HG03139 (cell line): ENCODE measurements at regions not wholly inside any gene's neighbourhood (a gene's known extent, or its start where the extent isn't known, plus 50 kb on each side); places are given as distances from the start of the nearest gene placed in this dataset.

Experiments used
- ATAC-seq: cut with Tn5 transposase; IDR thresholded peaks from one replicate; pipeline ENCODE4 v1.9.1; 2021; ENCODE audit not compliant: unreplicated experiment

DNA sequence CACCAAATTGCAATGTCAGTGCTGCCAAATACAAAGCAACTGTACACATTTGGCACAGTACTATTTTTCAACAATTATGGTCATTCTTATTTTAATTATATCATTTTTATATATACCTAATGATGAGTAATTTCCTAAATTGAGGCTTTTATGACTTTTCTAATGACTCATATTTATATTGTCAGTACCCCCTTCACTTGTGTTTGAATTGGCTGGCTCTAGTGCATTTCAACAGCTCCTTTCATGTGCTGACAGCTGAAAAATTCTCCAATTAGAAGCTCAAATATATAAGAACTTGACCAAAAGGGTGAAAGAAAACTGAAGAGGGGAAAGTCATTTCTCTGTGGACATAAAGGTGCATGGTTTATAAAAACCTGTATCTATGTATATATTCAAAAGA is 263.3 kb downstream of the SLITRK1 start:
- no peak for ATAC-seq

DNA sequence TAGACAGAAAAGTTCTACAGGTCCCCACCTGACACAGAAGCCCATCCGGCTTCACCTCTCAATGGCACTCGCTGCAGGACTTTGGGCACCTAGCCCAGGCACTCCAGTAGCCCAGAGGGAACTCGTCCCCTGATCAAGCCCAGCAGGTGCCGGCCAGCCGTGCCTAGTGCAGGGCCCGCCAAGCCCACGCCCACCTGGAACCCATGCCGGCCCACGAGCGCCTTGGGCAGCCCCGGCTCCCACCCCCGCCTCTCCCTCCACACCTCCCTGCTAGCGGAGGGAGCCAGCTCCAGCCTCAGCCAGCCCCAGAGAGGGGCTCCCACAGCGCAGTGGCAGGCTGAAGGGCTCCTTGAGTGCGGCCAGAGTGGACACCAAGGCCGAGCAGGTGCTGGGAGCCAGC is 268.8 kb downstream of the SLITRK1 start:
- ATAC-seq, result no peak

DNA sequence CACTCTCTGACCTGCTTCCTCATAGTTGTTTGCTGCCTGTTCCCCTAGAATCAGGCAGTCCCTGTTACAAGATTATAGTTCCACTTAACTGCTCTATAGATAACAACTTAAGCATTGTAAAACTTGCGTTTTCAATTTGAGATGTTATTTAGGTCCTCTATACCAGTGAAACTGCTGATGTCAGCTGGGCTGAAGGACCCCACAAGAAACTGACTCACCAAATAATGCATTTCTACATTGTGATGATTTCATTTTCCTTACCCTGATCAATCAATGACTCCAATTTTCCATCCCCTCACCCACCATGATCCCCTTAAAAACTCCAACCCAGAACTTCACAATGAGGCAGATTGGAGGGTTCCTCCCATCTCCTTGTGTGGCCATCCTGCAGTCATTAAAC is 280.7 kb downstream of the SLITRK1 start:
- ATAC-seq, result no peak

DNA sequence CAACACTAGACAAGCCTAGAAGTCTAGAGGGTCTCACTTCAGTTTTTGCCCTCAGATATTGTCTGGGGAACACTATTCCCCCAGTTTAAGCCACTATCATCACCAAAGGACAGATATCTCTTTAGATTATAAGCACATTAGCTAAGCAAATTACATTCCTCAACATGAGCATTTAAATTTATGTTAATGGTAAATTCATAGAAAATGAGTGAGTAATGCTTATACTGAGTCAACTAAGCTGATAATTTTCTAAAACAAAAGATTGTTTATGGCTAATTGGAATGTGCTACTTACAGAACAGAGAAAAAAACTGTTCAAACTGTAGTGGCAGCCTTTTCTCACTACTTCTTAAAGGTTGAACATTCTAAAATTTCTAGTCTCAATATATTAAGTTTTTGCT is 290.2 kb downstream of the SLITRK1 start:
- no peak for ATAC-seq

DNA sequence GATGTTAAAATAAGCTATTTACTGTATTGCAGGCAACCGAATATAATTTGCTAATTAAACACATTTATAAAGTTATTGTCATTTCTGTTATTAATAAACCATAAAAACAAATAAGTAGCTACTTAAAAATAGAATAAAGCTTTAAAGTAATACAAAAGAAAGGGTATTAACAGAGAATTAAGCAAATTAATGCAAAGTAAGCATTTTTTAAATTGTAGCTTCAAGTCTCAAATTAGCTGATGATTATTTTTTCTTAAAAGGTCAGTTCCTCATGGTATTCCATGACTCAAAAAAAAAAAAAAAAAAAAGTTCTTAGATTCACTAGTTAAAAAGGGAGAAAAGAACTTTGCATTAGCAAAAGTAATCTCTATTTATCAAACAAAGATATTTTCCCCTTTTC is 292.5 kb downstream of the SLITRK1 start:
- no peak for ATAC-seq

DNA sequence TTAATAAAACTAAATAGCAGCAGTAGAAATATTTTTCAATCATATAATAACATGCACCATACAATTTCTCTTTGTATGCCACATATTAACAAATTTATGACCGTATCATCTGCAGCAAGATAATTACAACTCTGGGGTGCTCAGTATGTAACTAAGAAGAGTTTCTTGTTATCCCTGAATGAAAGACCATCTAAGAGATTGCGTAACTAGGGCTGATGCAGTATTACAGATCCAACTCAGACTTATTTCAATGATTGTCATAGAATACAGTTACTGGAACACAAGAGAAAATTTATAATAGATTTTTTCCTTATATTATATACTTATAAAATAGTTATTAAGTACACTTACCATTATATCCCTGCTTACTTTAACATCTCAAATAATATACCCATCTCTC is 305.1 kb downstream of the SLITRK1 start:
- no peak for ATAC-seq

DNA sequence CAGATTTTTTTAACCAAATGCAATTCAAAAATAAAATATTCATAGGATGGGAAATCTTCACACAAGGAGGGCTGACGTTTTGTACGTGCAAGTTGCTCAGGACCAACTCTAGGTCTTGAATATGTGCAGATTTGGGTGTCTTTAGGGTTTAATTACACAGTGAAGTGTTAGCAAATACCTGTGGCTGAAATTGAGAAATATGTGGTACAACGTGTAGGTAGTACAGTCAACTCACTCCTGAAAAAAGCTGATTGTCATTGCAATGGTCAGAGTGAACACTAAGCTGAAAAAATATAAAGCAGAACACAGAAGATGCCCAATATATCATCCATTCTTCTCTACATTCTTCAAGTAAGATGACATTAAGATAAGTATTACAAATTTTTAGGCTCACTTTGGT is 314.3 kb downstream of the SLITRK1 start:
- ATAC-seq, result no peak

DNA sequence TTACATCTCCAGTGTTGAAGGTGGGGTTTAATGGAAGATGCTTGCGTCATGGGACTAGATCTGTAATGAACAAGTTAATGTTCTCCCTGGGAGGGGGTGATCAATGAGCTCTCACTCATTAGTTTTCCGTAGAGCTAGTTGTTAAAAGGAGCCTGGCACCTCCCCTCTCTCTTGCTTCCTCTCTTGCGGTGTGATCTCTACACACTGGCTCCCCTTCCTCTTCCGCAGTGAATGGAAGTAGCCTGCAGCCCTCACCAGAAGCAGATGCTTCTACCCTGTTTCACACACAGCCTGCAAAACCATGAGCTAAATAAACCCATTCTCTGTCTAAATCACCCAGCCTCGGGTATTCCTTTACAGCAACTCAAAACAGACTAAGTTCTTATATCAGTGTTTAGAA is 318.8 kb downstream of the SLITRK1 start:
- ATAC-seq, result no peak

DNA sequence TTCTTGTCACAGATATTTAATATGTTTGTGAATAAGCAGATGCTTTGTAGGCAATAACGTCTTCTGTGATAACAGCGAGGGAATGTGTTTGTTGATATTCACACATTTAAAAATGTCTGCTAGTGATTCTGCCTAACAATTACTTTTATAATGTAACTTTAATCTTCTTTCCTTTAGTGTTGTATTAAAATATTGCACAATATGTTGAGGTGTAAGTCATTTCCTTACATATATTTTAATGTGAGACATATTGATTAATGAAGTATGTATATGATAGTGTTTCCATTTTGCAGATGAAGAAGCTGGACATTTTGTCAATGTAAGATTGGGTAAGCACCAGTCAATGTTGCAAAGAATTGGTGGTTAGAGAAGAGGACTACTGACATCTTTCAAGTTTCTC is 324.4 kb downstream of the SLITRK1 start:
- ATAC-seq, result no peak

DNA sequence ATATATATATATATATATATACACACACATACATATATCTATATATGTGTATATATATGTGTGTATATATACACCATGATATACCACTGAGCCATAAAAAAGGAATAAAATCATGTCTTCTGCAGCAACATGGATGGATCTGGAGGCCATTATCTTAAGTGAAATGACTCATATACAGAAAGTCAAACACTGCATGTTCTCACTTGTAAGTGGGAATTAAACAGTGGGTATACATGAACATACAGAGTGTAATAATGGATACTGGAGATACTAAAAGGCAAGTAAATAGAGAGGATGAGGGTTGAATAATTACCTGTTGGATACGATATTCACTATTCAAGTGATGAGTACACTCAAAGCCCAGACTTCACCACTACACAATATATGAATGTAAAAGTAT is 332.6 kb downstream of the SLITRK1 start:
- no peak for ATAC-seq

DNA sequence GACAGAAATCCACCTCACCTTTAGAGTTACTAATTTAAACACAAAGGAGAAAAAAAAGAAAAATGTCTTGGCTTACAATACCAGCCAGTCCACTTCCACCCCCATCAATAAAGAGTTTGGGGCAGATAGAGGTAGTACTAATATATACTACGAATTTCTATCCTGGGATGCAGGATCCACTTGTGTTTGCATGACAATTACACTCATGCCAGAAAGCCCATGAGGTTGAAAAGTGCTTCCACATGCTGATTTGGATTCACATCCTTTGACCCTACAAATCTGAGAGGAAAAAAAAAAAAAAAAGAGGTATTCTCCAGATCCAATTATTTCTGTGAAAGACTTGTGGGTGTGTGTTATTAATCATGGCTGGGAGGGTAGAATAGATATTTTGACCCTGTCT is 335.2 kb downstream of the SLITRK1 start:
- no peak for ATAC-seq

DNA sequence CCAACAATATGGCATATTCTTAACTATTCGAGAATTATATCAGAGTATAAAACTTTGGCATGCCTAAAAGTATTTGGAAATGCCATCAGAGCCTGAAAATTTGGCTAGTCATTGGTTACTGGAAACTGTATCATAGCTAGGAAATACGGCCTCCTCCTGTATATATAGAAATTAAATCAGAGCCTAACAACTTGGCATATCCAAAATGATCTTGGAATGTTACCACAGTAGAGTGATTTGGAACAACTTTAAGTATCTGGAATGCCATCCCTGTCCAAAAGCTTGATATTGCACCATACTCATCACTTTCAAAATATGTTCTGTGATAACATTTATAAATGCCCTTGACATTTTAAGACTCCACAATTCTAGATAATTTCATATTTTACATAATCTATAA is 335.8 kb downstream of the SLITRK1 start:
- ATAC-seq, result no peak

DNA sequence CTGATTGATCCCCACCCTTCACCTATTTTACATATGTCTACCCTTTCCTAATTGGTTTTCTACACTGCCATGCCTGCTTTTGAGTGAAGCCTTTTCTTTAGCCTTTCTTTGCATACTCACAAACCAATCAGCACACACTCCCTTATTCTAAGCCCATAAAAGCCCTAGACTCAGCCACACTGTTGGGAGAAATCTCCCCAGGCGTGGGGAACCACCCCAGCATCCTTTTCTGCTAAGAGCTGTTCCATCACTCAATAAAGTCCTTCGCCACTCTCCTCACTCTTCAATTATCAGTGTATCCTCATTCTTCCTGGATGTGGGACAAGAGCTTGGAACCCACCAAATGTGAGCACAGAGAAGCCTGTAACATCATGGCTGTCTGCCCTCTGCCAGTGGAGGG is 343.6 kb downstream of the SLITRK1 start:
- no peak for ATAC-seq

DNA sequence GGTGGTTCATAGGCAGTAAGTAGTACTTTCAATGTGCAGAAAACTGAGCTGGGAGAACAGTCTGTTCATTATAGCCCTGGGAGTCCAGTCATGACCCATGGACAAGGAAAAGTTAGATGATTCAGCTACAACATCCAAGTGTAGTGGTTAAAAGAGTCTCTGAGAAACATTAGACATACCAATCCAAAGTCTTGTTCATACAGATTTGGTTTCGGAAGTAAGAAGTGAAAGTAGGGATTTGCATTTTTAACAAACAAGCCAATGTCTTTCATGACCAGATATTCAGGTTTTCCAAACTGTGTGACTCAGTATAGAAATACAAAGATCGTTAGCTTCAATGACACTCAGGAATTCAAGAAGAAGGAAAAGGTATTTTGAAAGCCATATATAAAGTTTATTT is 345.3 kb downstream of the SLITRK1 start:
- no peak for ATAC-seq

DNA sequence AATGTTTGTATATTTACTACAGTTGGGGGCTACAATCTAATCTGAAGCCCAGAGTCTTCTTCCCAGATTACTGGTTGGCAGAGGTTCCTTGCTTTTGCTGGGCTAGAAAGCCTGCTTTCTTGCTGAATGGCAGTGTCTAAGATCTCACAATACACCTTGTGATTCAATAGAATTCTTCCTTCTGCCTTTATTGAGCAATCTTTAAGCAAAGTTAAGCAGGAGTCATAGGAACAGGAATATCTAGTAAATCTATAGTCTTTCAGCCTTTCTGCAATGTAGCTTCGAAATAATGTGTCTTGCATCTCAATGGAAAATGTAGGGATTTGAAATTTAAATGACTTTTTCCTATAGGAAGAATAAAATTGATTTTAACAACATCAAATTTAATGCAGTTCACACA is 346.1 kb downstream of the SLITRK1 start:
- ATAC-seq, result no peak

DNA sequence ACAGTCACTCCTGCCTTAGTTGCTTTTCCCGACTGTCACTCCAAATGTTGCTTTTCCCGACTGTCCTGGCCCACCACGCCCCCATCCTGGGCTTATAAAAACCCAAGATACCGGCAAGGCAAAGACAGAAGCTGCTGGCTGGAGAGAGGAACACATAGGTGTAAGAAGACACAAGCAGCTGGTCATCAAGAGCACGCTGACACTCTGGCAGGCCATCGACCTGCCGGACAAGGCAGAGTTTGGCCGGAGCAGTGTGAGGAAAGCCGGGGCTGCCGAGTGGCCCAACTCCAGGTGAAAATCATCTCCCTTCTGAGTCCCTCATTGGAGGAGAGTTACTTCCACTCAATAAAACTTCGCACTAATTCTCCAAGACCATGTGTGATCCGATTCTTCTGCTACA is 349.5 kb downstream of the SLITRK1 start:
- no peak for ATAC-seq

DNA sequence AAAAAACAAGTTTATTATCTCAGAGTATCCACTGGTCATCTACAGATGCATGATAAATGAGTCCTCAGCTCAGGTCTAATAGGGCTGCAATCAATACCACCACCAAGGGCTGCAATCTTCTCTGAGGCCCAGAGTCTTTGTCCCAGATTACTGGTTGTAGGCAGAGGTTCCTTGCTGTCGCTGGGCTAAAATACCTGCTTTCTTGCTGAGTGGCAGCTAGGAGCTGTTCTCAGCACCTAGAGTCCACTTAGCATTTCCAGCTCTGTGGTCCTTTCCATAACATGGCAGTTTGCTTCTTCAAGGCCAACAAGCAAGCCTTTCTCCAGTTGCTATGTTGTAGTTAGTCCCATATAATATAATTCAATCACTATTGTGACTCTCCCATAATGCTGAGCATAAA is 351.3 kb downstream of the SLITRK1 start:
- ATAC-seq, result no peak

DNA sequence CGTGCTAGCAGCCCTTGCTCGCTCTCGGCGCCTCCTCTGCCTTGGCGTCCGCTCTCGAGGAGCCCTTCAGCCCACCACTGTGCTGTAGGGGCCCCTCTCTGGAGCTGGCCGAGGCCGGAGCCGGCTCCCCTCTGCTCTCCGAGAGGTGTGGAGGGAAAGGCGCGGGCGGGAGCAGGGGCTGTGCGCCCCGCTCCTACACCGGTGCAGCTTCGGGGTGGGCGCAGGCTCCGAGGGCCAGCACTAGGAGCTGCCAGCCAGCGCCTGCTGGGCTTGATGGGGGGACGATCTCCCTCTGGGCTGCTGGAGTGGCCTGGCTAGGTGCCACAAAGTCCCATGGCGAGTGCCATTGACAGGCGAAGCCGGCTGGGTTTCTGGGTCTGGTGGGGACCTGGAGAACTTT is 365.5 kb downstream of the SLITRK1 start:
- ATAC-seq, result no peak

DNA sequence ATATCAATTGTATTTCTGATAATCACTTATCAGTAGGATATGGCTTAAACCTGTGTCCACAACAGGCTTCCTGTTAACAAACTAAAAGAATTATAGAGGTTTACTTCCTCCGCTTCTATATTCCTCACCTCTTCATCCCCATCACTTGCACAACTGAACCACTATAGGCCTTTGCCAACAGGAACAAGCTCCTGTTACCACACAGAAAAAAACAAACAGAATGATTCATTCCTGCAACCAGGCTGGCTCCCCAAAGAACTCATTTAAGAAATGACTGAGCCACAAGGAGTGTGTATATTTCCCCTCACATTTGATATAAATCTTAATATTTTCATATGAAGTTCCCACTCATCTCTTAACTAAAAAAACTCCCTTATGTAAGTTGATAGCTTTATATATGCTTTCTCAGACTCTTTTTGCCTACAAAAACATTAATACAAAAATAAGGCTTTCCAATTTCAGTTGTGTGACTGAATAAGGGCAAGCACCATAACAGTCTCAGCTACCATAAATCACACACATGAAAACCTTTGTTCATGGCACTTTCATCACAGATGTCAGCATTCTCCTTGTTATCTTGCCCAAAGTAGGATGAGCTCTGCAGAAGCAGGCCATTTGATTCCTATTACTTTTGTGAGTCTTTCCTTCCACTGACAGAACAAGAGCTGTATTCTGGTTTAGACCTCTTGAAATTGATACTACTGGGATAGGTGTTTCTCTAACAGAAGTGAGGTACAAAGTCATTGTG is 366.8 kb downstream of the SLITRK1 start:
- no peak for ATAC-seq

DNA sequence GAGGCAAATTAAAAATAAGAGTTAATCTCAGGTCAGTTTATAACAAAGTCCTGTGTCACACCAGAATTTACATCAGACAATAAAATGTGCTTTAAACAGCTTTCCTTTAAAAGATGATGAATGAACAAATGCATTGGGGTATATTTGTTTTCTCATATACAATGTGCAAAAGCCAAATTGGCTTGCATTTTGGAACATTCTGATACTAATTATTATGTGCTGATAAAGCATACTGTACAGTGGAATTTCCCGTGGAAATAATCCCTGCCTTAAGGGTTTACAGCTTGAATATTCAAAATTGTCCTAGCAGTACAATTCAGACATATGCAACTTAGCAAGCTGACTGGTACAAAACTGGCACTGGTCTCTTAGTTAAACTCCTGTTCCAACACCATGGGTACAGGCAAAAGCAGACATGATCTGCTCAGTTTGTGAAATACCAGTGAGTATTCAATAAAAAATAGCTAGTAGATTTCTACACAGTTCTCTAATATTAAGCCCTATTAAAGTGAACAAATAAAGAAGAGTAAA is 373.4 kb downstream of the SLITRK1 start:
- ATAC-seq, result no peak

DNA sequence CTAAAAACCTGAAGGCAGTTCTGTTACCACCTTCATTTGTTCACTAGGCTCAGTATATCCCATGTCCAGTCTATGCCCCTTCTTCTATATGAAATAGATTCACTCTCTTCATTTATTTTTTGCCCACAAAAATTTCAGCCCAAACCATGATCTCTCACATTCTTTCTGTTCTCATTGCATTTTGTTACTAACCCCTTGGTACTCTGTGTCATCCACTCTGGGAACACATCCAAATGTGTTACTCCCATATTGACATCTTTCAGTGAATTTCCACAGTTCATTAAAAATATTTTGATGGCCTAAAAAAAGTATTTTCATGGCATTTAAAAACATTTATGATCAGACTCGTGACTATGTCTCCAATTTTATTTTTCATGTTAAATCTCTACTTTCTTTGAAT is 378.9 kb downstream of the SLITRK1 start:
- no peak for ATAC-seq

DNA sequence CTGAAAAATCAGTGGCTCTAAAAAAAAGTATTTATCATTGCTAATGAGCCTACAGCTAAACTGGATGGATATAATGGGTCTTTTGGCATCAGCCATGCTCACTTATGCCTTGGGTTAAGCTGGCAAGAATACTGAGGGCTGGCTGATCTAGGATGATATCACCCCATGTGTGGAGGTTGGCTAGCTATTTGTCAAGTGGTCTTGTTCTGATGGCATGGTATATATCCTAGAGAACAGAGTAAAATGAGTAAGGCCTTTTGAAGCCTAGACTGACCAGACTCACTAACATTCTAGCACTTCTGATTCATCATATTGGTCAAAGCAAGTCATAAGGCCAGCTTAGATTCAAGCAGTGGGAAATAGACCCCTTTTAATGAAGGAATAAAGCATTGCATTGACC is 383.0 kb downstream of the SLITRK1 start:
- ATAC-seq, result no peak

DNA sequence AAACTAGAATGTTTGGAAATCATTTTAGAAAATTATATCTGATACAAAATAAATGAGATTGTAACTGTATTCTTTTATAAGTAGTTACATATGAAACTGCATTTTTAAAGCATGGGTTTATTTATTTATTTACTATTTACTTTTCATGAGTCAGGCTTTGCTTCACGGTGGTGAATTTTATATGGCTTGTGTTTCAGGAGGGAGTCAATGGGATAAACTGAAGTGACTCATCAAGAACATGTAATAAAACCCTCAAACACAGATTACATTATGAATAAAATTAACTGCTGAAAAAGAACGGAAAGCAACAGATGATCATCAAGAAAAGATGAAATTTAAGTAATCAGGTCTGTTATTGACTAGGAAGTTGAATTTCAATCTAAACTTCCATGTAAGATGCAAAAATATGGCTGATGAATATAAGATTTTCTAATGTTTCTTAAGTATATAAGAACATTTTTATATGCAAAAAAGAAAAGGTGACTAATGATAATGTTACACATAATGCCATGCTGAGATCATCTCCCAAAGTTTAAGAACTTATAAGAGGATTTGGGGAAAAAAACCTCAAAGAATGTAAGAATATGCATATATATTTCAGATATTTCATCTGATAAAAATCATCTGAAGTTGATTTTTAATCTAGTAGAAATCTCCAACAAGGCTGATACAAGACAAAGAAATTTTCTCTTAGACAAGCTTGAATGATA is 383.6 kb downstream of the SLITRK1 start:
- no peak for ATAC-seq
